Lower leg skin (tissue), 3 donors: ENCODE measurements at regions not wholly inside any gene's neighbourhood (a gene's known extent, or its start where the extent isn't known, plus 50 kb on each side); places are given as distances from the start of the nearest gene placed in this dataset.

Source experiments
- CTCF ChIP-seq, 3 donors: fragments of 450-650 bp; IDR thresholded peaks; one replicate each; pipeline ENCODE4 v1.5.1; 2016; ENCODE audit warnings: antibody characterized with exemption in 3 of 3, mild to moderate bottlenecking in 3 of 3, moderate library complexity in 2 of 3
- POLR2A ChIP-seq, 2 donors: fragments of 450-650 bp; IDR thresholded peaks; one replicate each; pipeline ENCODE4 v1.6.1; 2016 to 2017; ENCODE audit warnings: antibody characterized with exemption in 2 of 2, mild to moderate bottlenecking in 1 of 2, moderate library complexity in 1 of 2

DNA sequence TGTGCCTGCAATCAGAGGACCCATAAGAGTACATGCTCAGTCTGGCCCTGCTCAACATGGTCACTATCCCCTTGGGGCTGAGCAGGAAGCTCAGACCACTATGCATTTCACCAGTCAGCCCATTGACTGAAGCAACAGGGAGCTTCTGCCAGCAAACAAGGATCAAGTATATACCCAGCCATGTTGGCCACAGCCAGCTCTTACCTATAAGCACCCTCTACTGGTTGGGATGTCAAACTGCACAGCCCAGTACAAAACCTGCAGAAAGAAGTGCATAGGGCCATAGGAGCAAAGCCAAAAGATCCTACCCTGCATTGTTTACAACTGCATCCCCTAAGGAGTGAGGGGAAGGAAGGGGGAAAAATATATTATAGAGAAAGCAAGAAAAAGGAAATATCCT is 214.4 kb upstream of the CPEB2 start:
- TF ChIP-seq CTCF (IDR thresholded peaks at IDR 0.05) (no peak), POLR2A (IDR thresholded peaks at IDR 0.05) (no peak)
